ENCODE measurements at regions not wholly inside any gene's neighbourhood (a gene's known extent, or its start where the extent isn't known, plus 50 kb on each side); places are given as distances from the start of the nearest gene placed in this dataset.
"Not testable (repeated sequence)": the region's sequence is repeated elsewhere in the genome, so short reads cannot be mapped to it uniquely, and the experiment has no call there.

DNA sequence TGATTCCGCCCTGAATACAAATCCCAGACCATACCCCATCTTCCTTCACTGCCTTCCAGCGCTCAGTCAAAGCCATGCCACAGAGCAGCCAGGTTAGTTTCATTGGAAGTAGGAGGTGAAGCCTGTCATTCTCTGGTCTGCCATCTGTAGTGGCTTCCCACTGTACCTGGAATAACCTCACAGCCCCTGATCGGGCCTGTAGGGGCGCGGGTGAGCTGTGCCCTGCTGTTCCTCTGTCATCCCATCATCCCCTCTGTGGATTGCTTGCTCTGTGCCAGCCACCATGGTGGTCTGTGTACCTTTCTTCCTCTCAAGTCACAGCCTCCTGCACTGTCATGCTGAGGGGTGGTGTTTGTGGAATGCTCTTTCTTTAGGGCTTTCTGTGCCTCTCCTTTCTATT, 155.1 kb downstream of the ZNF22 start:
- H3K27ac Mint-ChIP-seq: no peak overlapping the region

DNA sequence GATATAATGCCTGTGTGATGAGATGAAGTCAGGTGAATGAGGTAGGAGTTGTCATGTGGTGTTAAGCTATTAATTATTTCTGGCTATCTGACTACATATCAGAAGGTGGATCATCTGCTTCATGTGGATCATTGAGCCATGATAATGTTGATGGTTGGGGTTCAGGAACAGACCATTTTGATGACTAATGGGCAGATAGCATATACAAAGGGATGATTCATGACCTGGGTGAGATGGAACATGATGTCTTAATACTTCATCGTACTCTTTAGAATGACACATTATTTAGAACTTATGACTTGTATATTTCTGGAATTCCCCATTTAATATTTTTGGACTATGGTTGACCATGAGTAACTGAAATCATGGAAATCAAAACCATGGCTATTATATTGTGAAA, 155.1 kb downstream of the OR13A1 start:
- peaks cover 3% of the 10 kb centered on the region for H3K27me3 Mint-ChIP-seq
- no peak for TF ChIP-seq CTCF (IDR thresholded peaks at IDR 0.05; ENCODE audit: unreplicated experiment)
- no peak for DNase-seq (ENCODE audit: low spot score, unreplicated experiment)
- no peaks in the 10 kb centered on the region for H3K9me3 Mint-ChIP-seq (ENCODE audit: low read depth)
- no peak overlapping the region for H3K27ac Mint-ChIP-seq
- H3K36me3 Mint-ChIP-seq (ENCODE audit: insufficient read depth): no peaks in the 10 kb centered on the region
- H3K4me1 Mint-ChIP-seq (ENCODE audit: low read depth): peaks cover 11% of the 10 kb centered on the region
- no peak overlapping the region for H3K4me3 Mint-ChIP-seq (ENCODE audit: low read depth)

More for the DNA sequence above, 155.1 kb downstream of the ZNF22 start:
- Mint-ChIP-seq H3K9me3 (ENCODE audit: low read depth) (no peaks in the 10 kb centered on the region), H3K4me3 (ENCODE audit: low read depth) (no peak overlapping the region), H3K27me3 (peaks cover 5% of the 10 kb centered on the region), H3K4me1 (ENCODE audit: low read depth) (no peaks in the 10 kb centered on the region), H3K36me3 (ENCODE audit: insufficient read depth) (no peaks in the 10 kb centered on the region)
- no peak for DNase-seq (ENCODE audit: low spot score, unreplicated experiment)
- no peak for TF ChIP-seq CTCF (IDR thresholded peaks at IDR 0.05; ENCODE audit: unreplicated experiment)

- Mint-ChIP-seq H3K27me3 (no peaks in the 10 kb centered on the region), H3K9me3 (ENCODE audit: low read depth) (no peaks in the 10 kb centered on the region)
- TF ChIP-seq CTCF (IDR thresholded peaks at IDR 0.05; ENCODE audit: unreplicated experiment): no peak
These were observed 152.0 kb downstream of the OR13A1 start for GRCh38 chr10:45163315-45163975.

GRCh38 chr10:45175520-45176118, 139.8 kb downstream of the OR13A1 start:
- not testable (repeated sequence) for H3K36me3 Mint-ChIP-seq (ENCODE audit: insufficient read depth); DNase-seq (ENCODE audit: low spot score, unreplicated experiment); H3K27ac Mint-ChIP-seq; H3K27me3 Mint-ChIP-seq; H3K9me3 Mint-ChIP-seq (ENCODE audit: low read depth); H3K4me3 Mint-ChIP-seq (ENCODE audit: low read depth)
- H3K4me1 Mint-ChIP-seq (ENCODE audit: low read depth): peaks cover 16% of the 10 kb centered on the region

More at GRCh38 chr10:45163315-45163975, 152.0 kb downstream of the OR13A1 start:
- Mint-ChIP-seq H3K36me3 (ENCODE audit: insufficient read depth) (no peaks in the 10 kb centered on the region), H3K27ac (no peak overlapping the region), H3K4me3 (ENCODE audit: low read depth) (no peak overlapping the region), H3K4me1 (ENCODE audit: low read depth) (peaks cover 11% of the 10 kb centered on the region)
- no peak for DNase-seq (ENCODE audit: low spot score, unreplicated experiment)

GRCh38 chr10:45179691-45180090, 135.7 kb downstream of the OR13A1 start:
- Mint-ChIP-seq H3K27ac (no peak overlapping the region), H3K4me1 (ENCODE audit: low read depth) (peaks cover 16% of the 10 kb centered on the region), H3K4me3 (ENCODE audit: low read depth) (no peak overlapping the region), H3K9me3 (ENCODE audit: low read depth) (no peaks in the 10 kb centered on the region), H3K36me3 (ENCODE audit: insufficient read depth) (no peaks in the 10 kb centered on the region), H3K27me3 (no peaks in the 10 kb centered on the region)
- DNase-seq (ENCODE audit: low spot score, unreplicated experiment): no peak
- no peak for TF ChIP-seq CTCF (IDR thresholded peaks at IDR 0.05; ENCODE audit: unreplicated experiment)

GRCh38 chr10:45180507-45180906, 134.9 kb downstream of the OR13A1 start:
- Mint-ChIP-seq H3K9me3 (ENCODE audit: low read depth) (no peaks in the 10 kb centered on the region), H3K27ac (no peak overlapping the region), H3K36me3 (ENCODE audit: insufficient read depth) (no peaks in the 10 kb centered on the region), H3K4me3 (ENCODE audit: low read depth) (no peak overlapping the region), H3K27me3 (no peaks in the 10 kb centered on the region), H3K4me1 (ENCODE audit: low read depth) (peaks cover 13% of the 10 kb centered on the region)
- no peak for TF ChIP-seq CTCF (IDR thresholded peaks at IDR 0.05; ENCODE audit: unreplicated experiment)
- no peak for DNase-seq (ENCODE audit: low spot score, unreplicated experiment)

Data from progenitor cell of endocrine pancreas (in vitro differentiated cells).